Cardiac fibroblast (primary cell): ENCODE measurements at regions not wholly inside any gene's neighbourhood (a gene's known extent, or its start where the extent isn't known, plus 50 kb on each side); places are given as distances from the start of the nearest gene placed in this dataset.
A peak's percentile ranks its signal among the peaks of the same experiment; 100 is the strongest.
"Not testable (repeated sequence)": the region's sequence is repeated elsewhere in the genome, so short reads cannot be mapped to it uniquely, and the experiment has no call there.

ENCODE experiments used
- DNase-seq, 2 donors: peaks; one replicate each; pipeline versions ENCODE4 v3.0.0 to v3.0.0-alpha.2; 2010; ENCODE audit warnings: low read depth in 2 of 2
- H3K4me3 ChIP-seq, 2 donors: replicated peaks in 1 of 2; 1 replicate in 1 of 2; 2 replicates in 1 of 2; pipeline ENCODE4 v1.5.1; 2011; ENCODE audit warnings: low read depth in 2 of 2, low read length in 2 of 2, mild to moderate bottlenecking in 2 of 2, moderate library complexity in 1 of 2
- CTCF ChIP-seq: IDR thresholded peaks from one replicate; pipeline ENCODE4 v1.5.1; 2011; ENCODE audit warnings: low read depth, mild to moderate bottlenecking, low read length, inconsistent platforms

- H3K4me3 ChIP-seq, result no peak overlapping the region
- peak in 1 of 2 donors; percentile 17 for DNase-seq
- no peak for TF ChIP-seq CTCF
Measured at GRCh38 chr20:6663751-6664388, 103.6 kb upstream of the BMP2 start.

GRCh38 chr20:6663104-6663503, 104.4 kb upstream of the BMP2 start:
- DNase-seq, result no peak
- TF ChIP-seq CTCF, result no peak

GRCh38 chr20:6662309-6662708, 105.2 kb upstream of the BMP2 start:
- no peak for DNase-seq
- no peak for TF ChIP-seq CTCF
- H3K4me3 ChIP-seq, result no peak overlapping the region

More at GRCh38 chr20:6663104-6663503, 104.4 kb upstream of the BMP2 start:
- no peak overlapping the region for H3K4me3 ChIP-seq

- no peak overlapping the region for H3K4me3 ChIP-seq
- TF ChIP-seq CTCF, result no peak
- no peak for DNase-seq
Measured at GRCh38 chr20:6660441-6660840, 107.0 kb upstream of the BMP2 start.

GRCh38 chr20:6658909-6659308, 108.6 kb upstream of the BMP2 start:
- not testable (repeated sequence) for DNase-seq, H3K4me3 ChIP-seq

GRCh38 chr20:6657904-6658303, 109.6 kb upstream of the BMP2 start:
- no peak for DNase-seq
- H3K4me3 ChIP-seq, result no peak overlapping the region
- no peak for TF ChIP-seq CTCF

- no peak for DNase-seq
- H3K4me3 ChIP-seq, result no peak overlapping the region
- TF ChIP-seq CTCF, result no peak
Measured at GRCh38 chr20:6657111-6657510, 110.4 kb upstream of the BMP2 start.
